ENCODE measurements at regions not wholly inside any gene's neighbourhood (a gene's known extent, or its start where the extent isn't known, plus 50 kb on each side); places are given as distances from the start of the nearest gene placed in this dataset.

- TF ChIP-seq EZH2 (IDR thresholded peaks at IDR 0.05; ENCODE audit: insufficient read depth, poor library complexity, severe bottlenecking) = no peak
- no peak for TF ChIP-seq EZH2phosphoT487 (IDR thresholded peaks at IDR 0.05; ENCODE audit: insufficient read depth, low read depth)
Observed at GRCh38 chr10:125214283-125214570, 53.9 kb upstream of the CTBP2 start.
